H9 (cell line): ENCODE measurements at regions not wholly inside any gene's neighbourhood (a gene's known extent, or its start where the extent isn't known, plus 50 kb on each side); places are given as distances from the start of the nearest gene placed in this dataset.

Experiments
- DNase-seq: peaks from one replicate; pipeline ENCODE4 v3.0.0-alpha.2; 2017
- H2AFZ ChIP-seq: one replicate; pipeline ENCODE4 v1.6.1; 2013; ENCODE audit warnings: mild to moderate bottlenecking, low read length, control low read depth, moderate library complexity
- H2AK5ac ChIP-seq: 2 replicates; pipeline ENCODE4 v1.6.1; 2013; ENCODE audit warnings: low read length, control low read depth, mixed read lengths; ENCODE audit not compliant: insufficient read length
- H2BK120ac ChIP-seq: one replicate; pipeline ENCODE4 v1.6.1; 2013; ENCODE audit warnings: low read depth, mild to moderate bottlenecking, low read length, control low read depth, inconsistent platforms; ENCODE audit not compliant: poor library complexity, severe bottlenecking
- H2BK12ac ChIP-seq: 2 replicates; pipeline ENCODE4 v1.6.1; 2013; ENCODE audit warnings: low read length, control low read depth, mixed read lengths, low read depth; ENCODE audit not compliant: insufficient read length
- H2BK15ac ChIP-seq: 2 replicates; pipeline ENCODE4 v1.6.1; 2013; ENCODE audit warnings: low read depth, low read length, control low read depth
- H2BK20ac ChIP-seq: one replicate; pipeline ENCODE4 v1.6.1; 2013; ENCODE audit warnings: low read depth, mild to moderate bottlenecking, low read length, control low read depth, inconsistent platforms; ENCODE audit not compliant: poor library complexity, severe bottlenecking
- H2BK5ac ChIP-seq: 2 replicates; pipeline ENCODE4 v1.6.1; 2013; ENCODE audit warnings: low read length, control low read depth, mixed read lengths; ENCODE audit not compliant: insufficient read length
- H3K14ac ChIP-seq: 2 replicates; pipeline ENCODE4 v1.6.1; 2013; ENCODE audit warnings: low read length, control low read depth; ENCODE audit not compliant: insufficient read depth
- H3K18ac ChIP-seq: 2 replicates; pipeline ENCODE4 v1.6.1; 2013; ENCODE audit warnings: low read depth, mild to moderate bottlenecking, mixed read lengths, low read length, control low read depth; ENCODE audit not compliant: insufficient read length
- H3K23ac ChIP-seq: 2 replicates; pipeline ENCODE4 v1.6.1; 2013; ENCODE audit warnings: low read length, control low read depth, mixed read lengths, low read depth; ENCODE audit not compliant: insufficient read length
- H3K23me2 ChIP-seq: 2 replicates; pipeline ENCODE4 v1.6.1; 2013; ENCODE audit warnings: low read depth, mild to moderate bottlenecking, mixed read lengths, low read length, control low read depth; ENCODE audit not compliant: insufficient read length, poor library complexity, severe bottlenecking
- H3K27ac ChIP-seq: 2 replicates; pipeline ENCODE4 v1.5.1; 2013; ENCODE audit warnings: low read length, control low read depth, mixed read lengths, low read depth; ENCODE audit not compliant: insufficient read length
- H3K27me3 ChIP-seq: 2 replicates; pipeline ENCODE4 v1.6.1; 2013; ENCODE audit warnings: low read length, control low read depth, inconsistent platforms; ENCODE audit not compliant: insufficient read depth
- H3K4ac ChIP-seq: 2 replicates; pipeline ENCODE4 v1.6.1; 2013; ENCODE audit warnings: low read depth, mild to moderate bottlenecking, control low read depth, inconsistent platforms, low read length, moderate library complexity
- H3K4me1 ChIP-seq: 2 replicates; pipeline ENCODE4 v1.6.1; 2013; ENCODE audit warnings: low read length, control low read depth, inconsistent platforms; ENCODE audit not compliant: insufficient read depth
- H3K4me2 ChIP-seq: 2 replicates; pipeline ENCODE4 v1.6.1; 2013; ENCODE audit warnings: low read length, control low read depth, mixed read lengths; ENCODE audit not compliant: insufficient read length, insufficient read depth
- H3K56ac ChIP-seq: 2 replicates; pipeline ENCODE4 v1.6.1; 2013; ENCODE audit warnings: low read depth, mild to moderate bottlenecking, mixed read lengths, low read length, control low read depth; ENCODE audit not compliant: insufficient read length
- H3K79me1 ChIP-seq: 2 replicates; pipeline ENCODE4 v1.6.1; 2013; ENCODE audit warnings: low read depth, mild to moderate bottlenecking, moderate library complexity, low read length, control low read depth, inconsistent platforms; ENCODE audit not compliant: insufficient read depth, poor library complexity, severe bottlenecking
- H3K79me2 ChIP-seq: 2 replicates; pipeline ENCODE4 v1.6.1; 2013; ENCODE audit warnings: low read length, control low read depth, inconsistent platforms; ENCODE audit not compliant: insufficient read depth
- H3K9ac ChIP-seq: 2 replicates; pipeline ENCODE4 v1.6.1; 2013; ENCODE audit warnings: low read length, control low read depth, mixed read lengths; ENCODE audit not compliant: insufficient read length; ENCODE audit errors: extremely low read depth
- H3K9me3 ChIP-seq: one replicate; pipeline ENCODE4 v1.6.1; 2013; ENCODE audit warnings: low read depth, low read length, inconsistent platforms; ENCODE audit not compliant: control insufficient read depth
- H3T11ph ChIP-seq: one replicate; pipeline ENCODE4 v1.6.1; 2013; ENCODE audit warnings: mild to moderate bottlenecking, low read length, control low read depth, inconsistent platforms
- H4K20me1 ChIP-seq: one replicate; pipeline ENCODE4 v1.6.1; 2013; ENCODE audit not compliant: control insufficient read depth, insufficient read length, insufficient read depth
- H4K5ac ChIP-seq: 2 replicates; pipeline ENCODE4 v1.6.1; 2013; ENCODE audit warnings: low read depth, mild to moderate bottlenecking, mixed read lengths, low read length, control low read depth; ENCODE audit not compliant: insufficient read length
- H4K8ac ChIP-seq: replicated peaks from 2 replicates; pipeline ENCODE4 v1.6.1; 2013; ENCODE audit warnings: low read length, control low read depth, mixed read lengths, low read depth; ENCODE audit not compliant: insufficient read length
- H4K91ac ChIP-seq: 2 replicates; pipeline ENCODE4 v1.6.1; 2013; ENCODE audit warnings: low read depth, mild to moderate bottlenecking, moderate library complexity, mixed read lengths, low read length, control low read depth; ENCODE audit not compliant: insufficient read length
- H3K27ac Mint-ChIP-seq, 3 experiments: 2 replicates in 2 of 3; 3 replicates in 1 of 3; pipeline ENCODE4 v1.8.0; 2020 to 2021; ENCODE audit warnings: mixed read lengths in 3 of 3, mild to moderate bottlenecking in 1 of 3, moderate library complexity in 1 of 3
- H3K27me3 Mint-ChIP-seq: 2 replicates; pipeline ENCODE4 v1.8.0; 2021; ENCODE audit warnings: low read depth, mild to moderate bottlenecking, moderate library complexity, mixed read lengths
- H3K36me3 Mint-ChIP-seq, 3 experiments: 2 replicates in 2 of 3; 3 replicates in 1 of 3; pipeline ENCODE4 v1.8.0; 2020 to 2021; ENCODE audit warnings: low read depth in 3 of 3, mixed read lengths in 3 of 3; ENCODE audit not compliant: insufficient read depth in 1 of 3
- H3K4me1 Mint-ChIP-seq, 2 experiments: 2 replicates each; pipeline ENCODE4 v1.8.0; 2020; ENCODE audit warnings: mixed read lengths in 2 of 2
- H3K4me3 Mint-ChIP-seq, 2 experiments: 2 replicates in 1 of 2; 3 replicates in 1 of 2; pipeline ENCODE4 v1.8.0; 2020 to 2021; ENCODE audit warnings: mild to moderate bottlenecking in 2 of 2, mixed read lengths in 2 of 2, moderate library complexity in 1 of 2
- H3K9me3 Mint-ChIP-seq, 2 experiments: 2 replicates in 1 of 2; 3 replicates in 1 of 2; pipeline ENCODE4 v1.8.0; 2020; ENCODE audit warnings: mild to moderate bottlenecking in 2 of 2, mixed read lengths in 2 of 2, moderate library complexity in 1 of 2
- WGBS: extraction: QIAGEN DNeasy Blood & Tissue Kit; methylation state at CpG from one replicate; pipeline ENCODE4 v1.1.7; 2013; ENCODE audit warnings: missing lambda C conversion rate, low lambda C conversion rate, mixed read lengths; ENCODE audit not compliant: insufficient read length; ENCODE audit errors: extremely low coverage; 5-methylcytosine and 5-hydroxymethylcytosine counted together
- TF ChIP-seq, protein P1 (sequence below): fragments of 200-600 bp; sonication (generic); conservative IDR thresholded peaks from 3 replicates; pipeline ENCODE4 v1.8.0; 2021; ENCODE audit warnings: antibody characterized with exemption, mild to moderate bottlenecking

DNA sequence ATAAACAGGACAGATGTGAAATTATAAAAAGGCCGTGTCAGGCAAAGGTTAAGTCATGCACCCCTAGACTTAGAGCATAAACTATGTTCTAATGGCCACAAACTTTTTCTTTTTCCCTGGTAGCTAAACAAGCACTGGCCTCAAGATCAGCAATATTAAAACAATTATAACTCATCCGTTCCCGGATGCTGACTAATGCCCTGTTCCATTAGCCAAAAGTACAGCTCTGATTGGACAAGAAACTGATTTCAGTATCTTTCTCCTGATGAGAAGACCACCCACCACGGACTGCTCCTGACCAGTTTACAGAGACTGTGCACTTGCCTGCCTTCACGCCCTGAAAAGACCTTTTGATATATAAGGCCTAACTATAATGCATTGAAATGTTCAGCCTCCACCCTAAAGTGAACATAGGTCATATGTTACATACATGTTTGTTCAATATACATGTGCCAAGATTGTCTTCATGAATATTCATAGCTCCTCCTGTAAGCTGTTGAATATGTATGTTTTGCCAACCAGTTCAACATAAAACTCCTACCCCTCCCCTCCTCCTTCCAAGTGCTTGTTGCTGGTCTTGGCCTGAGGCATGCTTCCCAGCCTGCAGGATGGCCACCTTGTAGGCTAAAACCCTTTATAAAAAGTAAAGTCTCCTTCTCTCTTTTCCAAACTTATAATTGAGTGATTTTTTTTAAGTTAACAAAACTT, 162.0 kb downstream of the IPO8 start:
- WGBS = no CpG with 5 or more reads among the region's 5 CpGs
- Histone ChIP-seq H3K9ac (no peak overlapping the region), H3K79me1 (no peaks in the 10 kb centered on the region), H2BK5ac (no peak overlapping the region), H3K56ac (no peak overlapping the region), H2BK15ac (no peak overlapping the region), H4K5ac (no peak overlapping the region), H3K4me1 (peaks cover 3% of the 10 kb centered on the region; the same call in 1 of the 2 replicates), H3K14ac (no peak overlapping the region), H3K27me3 (no peaks in the 10 kb centered on the region), H4K8ac (no peak overlapping the region), H2BK12ac (no peak overlapping the region), H3K4me2 (no peak overlapping the region), H2BK120ac (no peak overlapping the region), H3K9me3 (no peaks in the 10 kb centered on the region), H2BK20ac (no peak overlapping the region), H3T11ph (no peak overlapping the region), H3K23ac (no peak overlapping the region), H2AFZ (no peak overlapping the region), H3K79me2 (no peaks in the 10 kb centered on the region), H4K91ac (no peak overlapping the region), H3K4ac (no peak overlapping the region), H2AK5ac (no peak overlapping the region), H3K23me2 (no peaks in the 10 kb centered on the region), H3K18ac (no peak overlapping the region), H4K20me1 (no peaks in the 10 kb centered on the region), H3K27ac (no peak overlapping the region)
- no peak for DNase-seq
- no peak overlapping the region for H3K27ac Mint-ChIP-seq
- TF ChIP-seq, protein P1, sequence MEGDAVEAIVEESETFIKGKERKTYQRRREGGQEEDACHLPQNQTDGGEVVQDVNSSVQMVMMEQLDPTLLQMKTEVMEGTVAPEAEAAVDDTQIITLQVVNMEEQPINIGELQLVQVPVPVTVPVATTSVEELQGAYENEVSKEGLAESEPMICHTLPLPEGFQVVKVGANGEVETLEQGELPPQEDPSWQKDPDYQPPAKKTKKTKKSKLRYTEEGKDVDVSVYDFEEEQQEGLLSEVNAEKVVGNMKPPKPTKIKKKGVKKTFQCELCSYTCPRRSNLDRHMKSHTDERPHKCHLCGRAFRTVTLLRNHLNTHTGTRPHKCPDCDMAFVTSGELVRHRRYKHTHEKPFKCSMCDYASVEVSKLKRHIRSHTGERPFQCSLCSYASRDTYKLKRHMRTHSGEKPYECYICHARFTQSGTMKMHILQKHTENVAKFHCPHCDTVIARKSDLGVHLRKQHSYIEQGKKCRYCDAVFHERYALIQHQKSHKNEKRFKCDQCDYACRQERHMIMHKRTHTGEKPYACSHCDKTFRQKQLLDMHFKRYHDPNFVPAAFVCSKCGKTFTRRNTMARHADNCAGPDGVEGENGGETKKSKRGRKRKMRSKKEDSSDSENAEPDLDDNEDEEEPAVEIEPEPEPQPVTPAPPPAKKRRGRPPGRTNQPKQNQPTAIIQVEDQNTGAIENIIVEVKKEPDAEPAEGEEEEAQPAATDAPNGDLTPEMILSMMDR = no peak
- no peaks in the 10 kb centered on the region for H3K36me3 Mint-ChIP-seq
- no peaks in the 10 kb centered on the region for H3K9me3 Mint-ChIP-seq
- peaks cover 3 to 5% of the 10 kb centered on the region in 2 experiments for H3K4me1 Mint-ChIP-seq
- no peaks in the 10 kb centered on the region for H3K27me3 Mint-ChIP-seq
- no peak overlapping the region for H3K4me3 Mint-ChIP-seq
